ENCODE measurements at regions not wholly inside any gene's neighbourhood (a gene's known extent, or its start where the extent isn't known, plus 50 kb on each side); places are given as distances from the start of the nearest gene placed in this dataset.

GRCh38 chr7:155869784-155870076 lies 57.5 kb upstream of the SHH start:
- TF ChIP-seq SP1 (IDR thresholded peaks at IDR 0.05) = no peak
- TF ChIP-seq ELF4 (IDR thresholded peaks at IDR 0.05) = no peak
- TF ChIP-seq ZNF384 (IDR thresholded peaks at IDR 0.05) = no peak
